Stimulated activated CD4-positive, alpha-beta T cell treated with anti-CD3 and anti-CD28 coated beads, Interleukin-4, amount 100 ng/mL, for 24 hours (primary cell): ENCODE measurements at regions not wholly inside any gene's neighbourhood (a gene's known extent, or its start where the extent isn't known, plus 50 kb on each side); places are given as distances from the start of the nearest gene placed in this dataset.

Experiments used
- DNase-seq: peaks from one replicate; pipeline ENCODE4 v3.0.0-alpha.2; 2020

DNA sequence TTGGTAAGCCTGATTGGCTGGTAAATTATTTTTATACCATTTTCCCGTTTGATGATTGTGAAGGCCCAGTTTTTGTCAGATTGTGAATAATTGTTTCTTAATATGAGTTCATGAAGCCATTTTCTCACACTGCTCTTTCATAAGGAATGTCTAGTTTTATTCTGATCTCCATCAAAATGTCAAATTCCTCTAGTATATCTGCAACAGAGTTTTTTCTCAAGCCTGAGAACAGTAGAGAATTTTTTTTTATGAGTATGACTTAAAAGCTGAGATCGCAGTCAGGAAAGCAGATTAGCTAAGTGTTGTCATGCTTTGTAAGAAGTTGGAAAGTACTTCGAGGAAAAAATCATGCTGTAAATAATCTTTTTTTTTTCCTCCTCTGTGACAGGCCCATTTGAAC, 484.9 kb upstream of the ATP2B1 start:
- no peak for DNase-seq

DNA sequence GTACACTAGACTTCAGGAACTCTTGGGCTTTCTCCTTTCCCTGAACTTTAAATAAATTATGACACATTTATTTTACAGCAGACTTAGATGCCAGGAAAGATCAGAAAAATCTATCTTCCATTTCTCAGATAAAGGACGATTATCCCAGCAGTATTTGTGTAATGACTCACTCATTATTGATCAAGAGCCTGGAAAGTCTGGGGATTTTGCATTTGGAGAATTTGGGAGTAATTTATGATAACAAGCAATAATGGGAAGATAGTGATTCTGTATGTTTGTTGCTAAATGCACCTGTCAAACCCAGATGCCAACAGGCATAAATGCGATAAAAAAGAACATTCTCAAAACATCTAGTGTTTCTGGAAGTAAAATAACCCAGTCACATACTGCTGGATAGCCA, 480.2 kb upstream of the ATP2B1 start:
- no peak for DNase-seq

- no peak for DNase-seq
Measured at GRCh38 chr12:90183201-90183600, 474.6 kb upstream of the ATP2B1 start.

GRCh38 chr12:90181216-90181615, 472.6 kb upstream of the ATP2B1 start:
- no peak for DNase-seq

- DNase-seq, result no peak
Measured at GRCh38 chr12:90174956-90175355, 466.3 kb upstream of the ATP2B1 start.

- DNase-seq, result peak; percentile 14
Measured at GRCh38 chr12:90174198-90174510, 465.5 kb upstream of the ATP2B1 start.

- no peak for DNase-seq
Measured at GRCh38 chr12:90173499-90174197, 465.0 kb upstream of the ATP2B1 start.

DNA sequence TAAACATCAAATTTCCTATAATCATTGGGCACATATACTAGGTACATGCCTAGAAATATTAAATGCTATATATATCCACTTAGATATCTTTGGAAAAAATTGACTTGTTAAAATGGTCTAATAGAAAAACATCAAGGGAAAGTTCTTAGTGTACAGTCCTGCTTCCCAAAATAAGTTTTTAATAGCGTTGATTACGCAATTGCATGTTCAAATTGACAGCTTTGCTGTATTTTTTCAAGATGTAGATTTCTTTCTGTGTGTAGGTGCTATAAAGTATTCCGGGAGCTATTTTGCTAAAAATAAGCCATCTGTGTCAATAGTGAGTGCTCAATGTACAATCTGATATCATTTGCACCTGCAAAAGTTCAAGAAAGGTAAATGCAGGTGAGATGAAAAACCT, 463.9 kb upstream of the ATP2B1 start:
- no peak for DNase-seq

- DNase-seq, result no peak
Measured at GRCh38 chr12:90170740-90171139, 462.1 kb upstream of the ATP2B1 start.

- DNase-seq, result no peak
Measured at GRCh38 chr12:90167518-90168208, 459.0 kb upstream of the ATP2B1 start.

DNA sequence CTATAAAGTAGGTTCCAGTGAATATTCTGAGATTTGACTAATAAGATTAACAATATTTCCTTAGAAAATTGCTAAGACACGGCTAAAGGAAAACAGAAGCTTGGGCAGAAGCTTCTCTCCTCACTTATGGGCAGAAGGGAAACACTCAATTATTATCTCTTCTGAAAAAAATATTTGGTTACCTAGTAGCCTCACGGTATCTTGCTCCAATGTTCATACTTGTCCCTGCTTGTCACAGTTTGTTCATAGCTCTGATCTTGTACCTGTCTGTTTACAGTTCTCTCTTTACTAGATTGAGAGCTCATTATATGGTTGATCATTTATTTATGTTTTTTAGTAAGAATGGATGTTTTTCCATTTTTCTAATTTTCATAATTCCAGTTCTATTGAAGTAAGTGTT, 458.0 kb upstream of the ATP2B1 start:
- DNase-seq, result no peak

DNA sequence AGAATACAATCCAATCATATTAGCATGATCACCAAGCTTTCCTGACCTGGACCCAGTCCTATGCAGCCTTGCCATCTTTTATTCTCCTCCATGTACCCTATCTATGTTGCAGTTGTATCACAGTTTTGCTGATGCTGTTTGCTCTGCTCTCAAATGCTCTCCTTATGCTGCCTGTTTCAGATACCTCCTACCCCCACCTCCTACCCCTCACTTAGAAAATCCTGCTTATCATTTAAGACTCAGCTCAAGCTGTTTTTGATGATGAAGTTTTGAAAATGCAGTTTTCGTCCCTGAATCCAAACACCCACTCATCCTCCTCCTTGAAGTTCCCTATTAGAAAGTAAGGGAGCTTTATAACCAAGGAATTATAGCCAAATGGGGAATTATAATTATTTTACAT, 457.4 kb upstream of the ATP2B1 start:
- DNase-seq, result no peak

- DNase-seq, result no peak
Measured at GRCh38 chr12:90163975-90164374, 455.3 kb upstream of the ATP2B1 start.

GRCh38 chr12:90153827-90154226, 445.2 kb upstream of the ATP2B1 start:
- no peak for DNase-seq

GRCh38 chr12:90152897-90153624, 444.4 kb upstream of the ATP2B1 start:
- DNase-seq, result no peak

DNA sequence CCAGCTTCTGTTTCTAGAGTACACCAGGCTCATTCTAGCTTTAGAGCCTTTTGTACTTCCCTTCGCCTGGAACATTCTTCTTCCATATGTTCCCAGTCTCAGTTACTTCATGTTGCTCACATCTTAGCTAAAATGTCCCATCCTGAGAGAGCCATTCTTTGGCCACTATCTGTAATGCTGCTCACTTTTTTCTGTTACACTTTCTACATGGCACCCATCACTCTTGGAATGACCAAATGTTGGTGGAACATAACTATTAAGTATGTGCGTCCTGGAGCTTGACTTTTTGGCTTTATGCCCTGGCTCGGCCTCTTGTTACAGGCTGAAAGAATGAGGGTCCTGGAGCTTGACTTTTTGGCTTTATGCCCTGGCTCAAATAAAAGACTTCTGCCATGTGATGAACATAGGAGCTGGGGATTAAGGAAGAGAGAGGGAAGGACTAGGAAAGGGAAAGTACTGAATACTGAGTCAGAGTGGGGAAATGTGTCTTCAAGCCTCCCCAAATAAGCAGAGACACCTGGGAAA, 442.9 kb upstream of the ATP2B1 start:
- no peak for DNase-seq

- DNase-seq, result no peak
Measured at GRCh38 chr12:90149453-90149852, 440.8 kb upstream of the ATP2B1 start.

- no peak for DNase-seq
Measured at GRCh38 chr12:90129366-90130030, 420.9 kb upstream of the ATP2B1 start.

DNA sequence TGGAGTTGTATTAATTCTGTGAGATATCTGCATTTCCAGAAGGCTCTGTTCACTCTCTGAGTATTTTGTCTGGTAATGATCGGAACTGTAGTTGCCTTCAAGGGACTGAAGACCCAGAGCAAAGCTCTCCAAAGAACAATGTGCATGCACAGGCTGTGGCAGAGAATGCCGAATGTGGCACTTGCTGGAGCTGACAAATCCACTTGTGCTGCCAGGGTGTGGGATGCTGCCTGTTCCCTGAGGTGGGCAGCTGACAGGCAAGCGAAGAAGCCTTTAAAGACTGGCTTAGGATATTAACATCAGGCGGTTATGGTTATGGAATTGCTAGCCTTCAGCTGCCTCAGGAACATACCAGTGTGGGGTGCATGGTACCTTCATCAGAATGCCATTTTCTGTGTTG, 419.9 kb upstream of the ATP2B1 start:
- DNase-seq, result no peak

DNA sequence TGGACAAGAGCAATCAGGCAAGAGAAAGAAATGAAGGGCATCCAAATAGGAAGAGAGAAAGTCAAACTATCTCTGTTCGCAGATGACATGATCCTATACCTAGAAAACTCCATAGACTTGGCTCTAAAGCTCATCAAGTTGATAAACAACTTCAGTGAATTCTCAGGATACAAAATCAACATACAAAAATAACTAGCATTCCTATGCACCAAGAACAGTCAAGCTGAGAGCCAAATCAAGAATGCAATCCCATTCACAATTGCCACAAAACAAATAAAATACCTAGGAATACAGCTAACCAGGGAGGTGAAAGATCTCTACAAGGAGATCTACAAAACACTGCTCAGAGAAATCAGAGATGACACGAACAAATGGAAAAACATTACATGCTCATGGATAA, 417.5 kb upstream of the ATP2B1 start:
- DNase-seq, result no peak

DNA sequence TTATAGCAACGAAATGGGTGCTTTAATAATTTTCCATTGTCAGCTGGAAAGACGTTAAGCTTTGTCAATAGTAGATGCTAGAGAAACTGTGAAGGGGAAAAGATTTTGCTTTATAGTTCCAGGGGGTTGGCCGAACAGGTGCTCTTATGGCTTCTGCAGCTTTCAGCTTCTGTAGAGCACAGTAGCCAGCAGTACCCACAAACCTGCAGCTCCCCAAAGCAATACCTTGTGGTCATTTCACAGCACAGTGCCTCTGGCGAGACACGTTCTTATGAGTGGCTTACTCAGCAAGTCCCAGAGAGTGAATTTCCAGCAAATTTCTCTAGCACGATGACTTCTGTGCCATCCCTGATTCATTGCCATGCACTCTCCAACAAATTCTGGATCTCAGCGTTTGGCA, 416.3 kb upstream of the ATP2B1 start:
- no peak for DNase-seq

DNA sequence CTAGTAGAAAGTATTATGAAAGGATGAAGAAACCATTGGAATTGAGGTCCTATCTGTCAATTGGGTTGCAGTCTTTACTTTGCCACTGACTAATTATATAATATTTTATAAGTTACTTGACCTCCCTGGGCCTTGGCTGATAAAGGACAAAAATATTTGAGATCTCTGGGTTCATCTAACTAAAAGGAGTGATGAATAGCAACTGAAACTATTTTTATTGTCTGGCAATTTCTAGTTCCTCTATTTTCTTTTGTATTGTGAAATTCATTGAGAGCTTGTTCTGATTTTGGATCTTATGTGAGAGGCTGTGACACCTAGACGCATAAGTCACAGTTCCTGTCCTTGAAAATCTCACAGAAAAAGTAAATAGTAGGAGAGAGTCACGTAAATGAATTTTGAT, 415.7 kb upstream of the ATP2B1 start:
- DNase-seq, result no peak

GRCh38 chr12:90122681-90123080, 414.0 kb upstream of the ATP2B1 start:
- DNase-seq, result no peak

- DNase-seq, result no peak
Measured at GRCh38 chr12:90120627-90121026, 412.0 kb upstream of the ATP2B1 start.
